Thyroid gland (tissue), 4 donors: ENCODE measurements at regions not wholly inside any gene's neighbourhood (a gene's known extent, or its start where the extent isn't known, plus 50 kb on each side); places are given as distances from the start of the nearest gene placed in this dataset.

Experiments
- DNase-seq, 2 donors: peaks; one replicate each; pipeline ENCODE4 v3.0.0-alpha.2; 2019
- H3K27ac ChIP-seq, 3 donors: fragments of 200-600 bp; sonication (generic); 1 replicate in 2 of 3; 2 replicates in 1 of 3; pipeline ENCODE4 v1.5.1; 2016 to 2019; ENCODE audit warnings: mild to moderate bottlenecking in 1 of 3, moderate library complexity in 1 of 3
- H3K27me3 ChIP-seq: fragments of 200-600 bp; sonication (generic); one replicate; pipeline ENCODE4 v1.5.1; 2019
- H3K36me3 ChIP-seq, 2 donors: fragments of 200-600 bp; sonication (generic); one replicate each; pipeline ENCODE4 v1.5.1; 2016 to 2019
- H3K4me1 ChIP-seq, 2 donors: fragments of 200-600 bp; sonication (generic); one replicate each; pipeline ENCODE4 v1.5.1; 2017 to 2019
- H3K4me3 ChIP-seq, 3 donors: fragments of 200-600 bp; sonication (generic); replicated peaks in 1 of 3; 1 replicate in 2 of 3; 2 replicates in 1 of 3; pipeline ENCODE4 v1.5.1; 2016; ENCODE audit warnings: mild to moderate bottlenecking in 1 of 3
- H3K9me3 ChIP-seq: fragments of 200-600 bp; sonication (generic); one replicate; pipeline ENCODE4 v1.5.1; 2017
- CTCF ChIP-seq, 6 experiments: fragments of 200-600 bp in 3 of 6; fragments of 450-650 bp in 3 of 6; sonication (generic) in 3 of 6; IDR thresholded peaks; one replicate each; pipeline ENCODE4 v1.5.1; 2016 to 2019; ENCODE audit warnings: antibody characterized with exemption in 6 of 6, mild to moderate bottlenecking in 2 of 6, inconsistent platforms in 1 of 6, moderate library complexity in 1 of 6
- POLR2A ChIP-seq, 2 donors: fragments of 450-650 bp; IDR thresholded peaks; one replicate each; pipeline ENCODE4 v1.6.1; 2017; ENCODE audit warnings: antibody characterized with exemption in 2 of 2, mild to moderate bottlenecking in 2 of 2, moderate library complexity in 1 of 2
- WGBS, 2 donors: methylation state at CpG; one replicate each; pipeline ENCODE4 v1.1.5; 2017; 5-methylcytosine and 5-hydroxymethylcytosine counted together
- intact Hi-C: fragments of 100-400 bp; cut with DNase I; formaldehyde crosslinking; loops from one replicate; pipeline ENCODE4 v1.15.1; 2023

GRCh38 chr9:111195766-111196165 is 134.3 kb downstream of the OR2K2 start:
- no peaks in the 10 kb centered on the region for H3K36me3 ChIP-seq
- H3K4me1 ChIP-seq: no peaks in the 10 kb centered on the region
- 83 to 89% methylated on average over 4 of the region's 4 CpGs for WGBS, 2 donors
- no peaks in the 10 kb centered on the region for H3K9me3 ChIP-seq
- no peak overlapping the region for H3K4me3 ChIP-seq
- no peaks in the 10 kb centered on the region for H3K27me3 ChIP-seq
- H3K27ac ChIP-seq: no peak overlapping the region
- no peak for DNase-seq
- TF ChIP-seq CTCF (IDR thresholded peaks at IDR 0.05) (no peak), POLR2A (IDR thresholded peaks at IDR 0.05) (no peak)
- intact Hi-C loops: no loop called here

- DNase-seq: no peak
- intact Hi-C loops: no loop called here
- Histone ChIP-seq H3K9me3 (no peaks in the 10 kb centered on the region), H3K27me3 (no peaks in the 10 kb centered on the region), H3K4me3 (no peak overlapping the region), H3K4me1 (no peaks in the 10 kb centered on the region), H3K36me3 (no peaks in the 10 kb centered on the region), H3K27ac (no peak overlapping the region)
- TF ChIP-seq POLR2A (IDR thresholded peaks at IDR 0.05) (no peak), CTCF (IDR thresholded peaks at IDR 0.05) (no peak)
Observed at GRCh38 chr9:111193095-111193494, 136.9 kb downstream of the OR2K2 start.

- H3K4me1 ChIP-seq: no peaks in the 10 kb centered on the region
- no peak for TF ChIP-seq CTCF (IDR thresholded peaks at IDR 0.05)
- TF ChIP-seq POLR2A (IDR thresholded peaks at IDR 0.05): no peak
- no peaks in the 10 kb centered on the region for H3K27me3 ChIP-seq
- no peak for DNase-seq
- 51 to 73% methylated on average over 2 of the region's 2 CpGs for WGBS, 2 donors
- H3K4me3 ChIP-seq: no peak overlapping the region
- no peaks in the 10 kb centered on the region for H3K36me3 ChIP-seq
- no peaks in the 10 kb centered on the region for H3K9me3 ChIP-seq
- H3K27ac ChIP-seq: no peak overlapping the region
- intact Hi-C loops: no loop called here
Observed at GRCh38 chr9:111192650-111193049, 137.4 kb downstream of the OR2K2 start.

- Histone ChIP-seq H3K27me3 (no peaks in the 10 kb centered on the region), H3K27ac (no peak overlapping the region), H3K36me3 (no peaks in the 10 kb centered on the region), H3K9me3 (no peaks in the 10 kb centered on the region), H3K4me3 (no peak overlapping the region), H3K4me1 (no peaks in the 10 kb centered on the region)
- no peak for DNase-seq
- TF ChIP-seq CTCF (IDR thresholded peaks at IDR 0.05) (no peak), POLR2A (IDR thresholded peaks at IDR 0.05) (no peak)
- intact Hi-C loops: no loop called here
Observed at GRCh38 chr9:111190347-111190746, 139.7 kb downstream of the OR2K2 start.

- TF ChIP-seq CTCF (IDR thresholded peaks at IDR 0.05) (no peak), POLR2A (IDR thresholded peaks at IDR 0.05) (no peak)
- Histone ChIP-seq H3K4me1 (no peaks in the 10 kb centered on the region), H3K4me3 (no peak overlapping the region), H3K27me3 (no peaks in the 10 kb centered on the region), H3K36me3 (no peaks in the 10 kb centered on the region), H3K27ac (no peak overlapping the region), H3K9me3 (no peaks in the 10 kb centered on the region)
- WGBS, 2 donors: 95 to 97% methylated on average over 1 of the region's 1 CpG
- intact Hi-C loops: no loop called here
- DNase-seq: no peak
Observed at GRCh38 chr9:111187376-111187775, 142.6 kb downstream of the OR2K2 start.
